ENCODE measurements at regions not wholly inside any gene's neighbourhood (a gene's known extent, or its start where the extent isn't known, plus 50 kb on each side); places are given as distances from the start of the nearest gene placed in this dataset.

GRCh38 chr19:28516415-28516872 lies 696.5 kb downstream of the UQCRFS1 start:
- Histone ChIP-seq H3K14ac (ENCODE audit: insufficient read depth, low read length) (no peak overlapping the region), H3K9ac (ENCODE audit: extremely low read depth, insufficient read length, low read length) (no peak overlapping the region), H2BK15ac (ENCODE audit: low read depth, low read length) (no peak overlapping the region), H2BK5ac (ENCODE audit: insufficient read length, low read length) (no peak overlapping the region), H3K27me3 (ENCODE audit: insufficient read depth, low read length) (no peaks in the 10 kb centered on the region), H3K23ac (ENCODE audit: insufficient read length, low read depth, low read length) (no peak overlapping the region), H2BK12ac (ENCODE audit: insufficient read length, low read depth, low read length) (no peak overlapping the region), H4K91ac (ENCODE audit: insufficient read length, low read depth, low read length) (no peak overlapping the region), H3K27ac (ENCODE audit: insufficient read length, low read depth, low read length) (no peak overlapping the region), H3K23me2 (ENCODE audit: insufficient read length, low read depth, low read length, poor library complexity, severe bottlenecking) (no peaks in the 10 kb centered on the region), H4K8ac (replicated peaks; ENCODE audit: insufficient read length, low read depth, low read length) (no peak overlapping the region), H4K20me1 (ENCODE audit: control insufficient read depth, insufficient read depth, insufficient read length) (no peaks in the 10 kb centered on the region), H3K79me1 (ENCODE audit: insufficient read depth, low read depth, low read length, poor library complexity, severe bottlenecking) (no peaks in the 10 kb centered on the region), H3K79me2 (ENCODE audit: insufficient read depth, low read length) (no peaks in the 10 kb centered on the region), H3K4ac (ENCODE audit: low read depth, low read length) (no peak overlapping the region), H2AK5ac (ENCODE audit: insufficient read length, low read length) (no peak overlapping the region), H4K5ac (ENCODE audit: insufficient read length, low read depth, low read length) (no peak overlapping the region), H3T11ph (ENCODE audit: low read length) (no peak overlapping the region), H2AFZ (ENCODE audit: low read length) (no peak overlapping the region), H3K9me3 (ENCODE audit: control insufficient read depth, low read depth, low read length) (no peaks in the 10 kb centered on the region), H3K4me1 (ENCODE audit: insufficient read depth, low read length) (peaks cover 1% of the 10 kb centered on the region; the same call in 1 of the 2 replicates), H2BK120ac (ENCODE audit: low read depth, low read length, poor library complexity, severe bottlenecking) (no peak overlapping the region), H3K18ac (ENCODE audit: insufficient read length, low read depth, low read length) (no peak overlapping the region), H3K56ac (ENCODE audit: insufficient read length, low read depth, low read length) (no peak overlapping the region), H2BK20ac (ENCODE audit: low read depth, low read length, poor library complexity, severe bottlenecking) (no peak overlapping the region), H3K4me2 (ENCODE audit: insufficient read depth, insufficient read length, low read length) (no peak overlapping the region)
- TF ChIP-seq, protein P1, sequence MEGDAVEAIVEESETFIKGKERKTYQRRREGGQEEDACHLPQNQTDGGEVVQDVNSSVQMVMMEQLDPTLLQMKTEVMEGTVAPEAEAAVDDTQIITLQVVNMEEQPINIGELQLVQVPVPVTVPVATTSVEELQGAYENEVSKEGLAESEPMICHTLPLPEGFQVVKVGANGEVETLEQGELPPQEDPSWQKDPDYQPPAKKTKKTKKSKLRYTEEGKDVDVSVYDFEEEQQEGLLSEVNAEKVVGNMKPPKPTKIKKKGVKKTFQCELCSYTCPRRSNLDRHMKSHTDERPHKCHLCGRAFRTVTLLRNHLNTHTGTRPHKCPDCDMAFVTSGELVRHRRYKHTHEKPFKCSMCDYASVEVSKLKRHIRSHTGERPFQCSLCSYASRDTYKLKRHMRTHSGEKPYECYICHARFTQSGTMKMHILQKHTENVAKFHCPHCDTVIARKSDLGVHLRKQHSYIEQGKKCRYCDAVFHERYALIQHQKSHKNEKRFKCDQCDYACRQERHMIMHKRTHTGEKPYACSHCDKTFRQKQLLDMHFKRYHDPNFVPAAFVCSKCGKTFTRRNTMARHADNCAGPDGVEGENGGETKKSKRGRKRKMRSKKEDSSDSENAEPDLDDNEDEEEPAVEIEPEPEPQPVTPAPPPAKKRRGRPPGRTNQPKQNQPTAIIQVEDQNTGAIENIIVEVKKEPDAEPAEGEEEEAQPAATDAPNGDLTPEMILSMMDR (conservative IDR thresholded peaks at IDR 0.05): no peak
- H3K27ac Mint-ChIP-seq: no peak overlapping the region
- no peaks in the 10 kb centered on the region; a peak in 1 of 5 replicates for H3K9me3 Mint-ChIP-seq
- H3K4me1 Mint-ChIP-seq: peaks cover 21 to 27% of the 10 kb centered on the region in 2 experiments
- H3K4me3 Mint-ChIP-seq: no peak overlapping the region
- H3K27me3 Mint-ChIP-seq (ENCODE audit: low read depth): peaks cover 3% of the 10 kb centered on the region; the same call in 1 of the 2 replicates
- no peak for DNase-seq
- WGBS (ENCODE audit: extremely low coverage, insufficient read length, low lambda C conversion rate): no CpG with 5 or more reads among the region's 2 CpGs
- H3K36me3 Mint-ChIP-seq (ENCODE audit: insufficient read depth in 1 of 3, low read depth in 3 of 3): no peaks in the 10 kb centered on the region; a peak in 2 of 7 replicates
